SK-N-MC (cell line): ENCODE measurements at regions not wholly inside any gene's neighbourhood (a gene's known extent, or its start where the extent isn't known, plus 50 kb on each side); places are given as distances from the start of the nearest gene placed in this dataset.
A peak's percentile ranks its signal among the peaks of the same experiment; 100 is the strongest.
"Not testable (repeated sequence)": the region's sequence is repeated elsewhere in the genome, so short reads cannot be mapped to it uniquely, and the experiment has no call there.

Source experiments
- DNase-seq: peaks from one replicate; pipeline ENCODE4 v3.0.0-alpha.2; 2011; ENCODE audit warnings: low read depth, low spot score
- H3K27ac ChIP-seq: fragments of 200-600 bp; sonication (generic); 2 replicates; pipeline ENCODE4 v1.5.1; 2016; ENCODE audit warnings: mixed run types
- H3K36me3 ChIP-seq: fragments of 200-600 bp; sonication (generic); 2 replicates; pipeline ENCODE4 v1.6.1; 2017; ENCODE audit warnings: antibody characterized with exemption, low read length, mixed read lengths; ENCODE audit not compliant: insufficient read depth
- H3K4me3 ChIP-seq: fragments of 200-600 bp; sonication (generic); 2 replicates; pipeline ENCODE4 v1.5.1; 2016
- H3K9ac ChIP-seq: fragments of 200-600 bp; sonication (generic); 2 replicates; pipeline ENCODE4 v1.8.0; 2017; ENCODE audit warnings: mixed run types, mixed read lengths; ENCODE audit not compliant: insufficient read length
- H3K9me3 ChIP-seq: fragments of 200-600 bp; sonication (generic); 2 replicates; pipeline ENCODE4 v1.6.1; 2017; ENCODE audit warnings: low read depth, mild to moderate bottlenecking, antibody characterized with exemption, low read length, moderate library complexity, mixed read lengths
- EZH2 ChIP-seq: fragments of 200-600 bp; sonication (generic); IDR thresholded peaks from one replicate; pipeline ENCODE4 v1.6.1; 2017; ENCODE audit warnings: antibody characterized with exemption
- FOXP2 ChIP-seq: optimal IDR thresholded peaks from 2 replicates; pipeline ENCODE3; 2011; ENCODE audit warnings: mild to moderate bottlenecking, moderate library complexity; ENCODE audit not compliant: insufficient read depth; ENCODE audit errors: extremely low read length, control extremely low read depth
- POLR2AphosphoS5 ChIP-seq: IDR thresholded peaks from 2 replicates; pipeline ENCODE4 v1.6.1; 2012; ENCODE audit warnings: mild to moderate bottlenecking, low read depth, low read length, borderline replicate concordance

GRCh38 chr7:86991771-86992191, 67.7 kb downstream of the ELAPOR2 start:
- Histone ChIP-seq H3K4me3 (no peak overlapping the region), H3K9me3 (no peaks in the 10 kb centered on the region), H3K36me3 (no peaks in the 10 kb centered on the region), H3K27ac (peak overlapping the region; percentile 25; the same call in 1 of the 2 replicates), H3K9ac (no peak overlapping the region)
- no peak for DNase-seq
- TF ChIP-seq EZH2 (no peak), FOXP2 (no peak), POLR2AphosphoS5 (no peak)

GRCh38 chr7:86991093-86991769, 68.2 kb downstream of the ELAPOR2 start:
- Histone ChIP-seq H3K4me3 (no peak overlapping the region), H3K9ac (no peak overlapping the region), H3K9me3 (no peaks in the 10 kb centered on the region), H3K36me3 (no peaks in the 10 kb centered on the region), H3K27ac (peak overlapping the region; percentile 25; the same call in 1 of the 2 replicates)
- no peak for DNase-seq
- no peak for TF ChIP-seq EZH2
- no peak for TF ChIP-seq FOXP2
- no peak for TF ChIP-seq POLR2AphosphoS5

GRCh38 chr7:86989407-86989806, 70.0 kb downstream of the ELAPOR2 start:
- no peak for TF ChIP-seq POLR2AphosphoS5
- no peak for TF ChIP-seq FOXP2
- TF ChIP-seq EZH2: no peak
- DNase-seq: no peak
- H3K9ac ChIP-seq: no peak overlapping the region
- no peak overlapping the region for H3K27ac ChIP-seq
- H3K36me3 ChIP-seq: no peaks in the 10 kb centered on the region
- H3K4me3 ChIP-seq: no peak overlapping the region
- H3K9me3 ChIP-seq: no peaks in the 10 kb centered on the region

- not testable (repeated sequence) for DNase-seq, H3K27ac ChIP-seq, H3K9me3 ChIP-seq, H3K4me3 ChIP-seq, H3K9ac ChIP-seq, H3K36me3 ChIP-seq
These were observed 71.6 kb downstream of the ELAPOR2 start for GRCh38 chr7:86987834-86988233.

GRCh38 chr7:86987358-86987757, 72.1 kb downstream of the ELAPOR2 start:
- DNase-seq, H3K9ac ChIP-seq, H3K4me3 ChIP-seq, H3K9me3 ChIP-seq, H3K27ac ChIP-seq, H3K36me3 ChIP-seq: not testable (repeated sequence)

GRCh38 chr7:86985342-86985741, 74.1 kb downstream of the ELAPOR2 start:
- not testable (repeated sequence) for H3K9ac ChIP-seq, H3K9me3 ChIP-seq, H3K4me3 ChIP-seq, DNase-seq, H3K27ac ChIP-seq, H3K36me3 ChIP-seq

- not testable (repeated sequence) for H3K9ac ChIP-seq, DNase-seq, H3K27ac ChIP-seq, H3K9me3 ChIP-seq, H3K36me3 ChIP-seq, H3K4me3 ChIP-seq
These were observed 75.8 kb downstream of the ELAPOR2 start for GRCh38 chr7:86983654-86984053.

- H3K36me3 ChIP-seq, H3K4me3 ChIP-seq, H3K9me3 ChIP-seq, H3K27ac ChIP-seq, H3K9ac ChIP-seq, DNase-seq: not testable (repeated sequence)
These were observed 77.5 kb downstream of the ELAPOR2 start for GRCh38 chr7:86981937-86982336.

GRCh38 chr7:86981127-86981526, 78.3 kb downstream of the ELAPOR2 start:
- no peak overlapping the region for H3K27ac ChIP-seq
- TF ChIP-seq FOXP2 (no peak), POLR2AphosphoS5 (no peak), EZH2 (no peak)
- no peaks in the 10 kb centered on the region for H3K9me3 ChIP-seq
- no peak overlapping the region for H3K9ac ChIP-seq
- no peaks in the 10 kb centered on the region for H3K36me3 ChIP-seq
- H3K4me3 ChIP-seq: no peak overlapping the region
- DNase-seq: no peak

GRCh38 chr7:86980223-86980622, 79.2 kb downstream of the ELAPOR2 start:
- Histone ChIP-seq H3K36me3 (no peaks in the 10 kb centered on the region), H3K9ac (no peak overlapping the region), H3K27ac (no peak overlapping the region), H3K4me3 (no peak overlapping the region), H3K9me3 (no peaks in the 10 kb centered on the region)
- DNase-seq: no peak
- TF ChIP-seq EZH2: no peak
